ENCODE measurements at regions not wholly inside any gene's neighbourhood (a gene's known extent, or its start where the extent isn't known, plus 50 kb on each side); places are given as distances from the start of the nearest gene placed in this dataset.
"Not testable (repeated sequence)": the region's sequence is repeated elsewhere in the genome, so short reads cannot be mapped to it uniquely, and the experiment has no call there.

DNA sequence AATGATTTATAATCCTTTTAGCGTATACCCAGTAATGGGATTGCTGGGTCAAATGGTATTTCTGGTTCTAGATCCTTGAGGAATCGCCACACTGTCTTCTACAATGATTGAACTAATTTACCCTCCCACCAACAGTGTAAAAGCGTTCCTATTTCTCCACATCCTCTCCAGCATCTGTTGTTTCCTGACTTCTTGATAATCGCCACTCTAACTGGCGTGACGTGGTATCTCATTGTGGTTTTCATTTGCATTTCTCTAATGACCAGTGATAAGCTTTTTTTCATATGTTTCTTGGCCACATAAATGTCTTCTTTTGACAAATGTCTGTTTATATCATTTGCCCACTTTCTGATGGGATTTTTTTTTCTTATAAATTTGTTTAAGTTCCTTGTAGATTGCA, 264.8 kb upstream of the STXBP5 start:
- DNase-seq: not testable (repeated sequence)

DNA sequence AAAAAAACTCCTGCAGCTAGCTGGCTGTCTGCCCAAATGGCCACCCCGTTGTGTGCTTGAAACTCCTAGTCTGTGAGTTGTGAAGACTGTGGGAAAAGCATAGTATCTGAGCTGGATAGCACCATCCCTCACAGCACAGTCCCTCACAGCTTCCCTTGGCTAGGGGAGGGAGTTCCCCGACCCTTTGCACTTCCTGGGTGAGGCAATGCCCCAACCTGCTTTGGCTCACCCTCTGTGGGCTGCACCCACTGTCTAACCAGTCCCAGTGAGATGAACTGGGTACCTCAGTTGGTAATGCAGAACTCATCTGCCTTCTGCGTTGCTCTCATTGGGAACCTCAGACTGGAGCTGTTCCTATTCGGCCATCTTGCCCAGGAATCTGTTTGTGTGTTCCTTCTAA, 260.6 kb upstream of the STXBP5 start:
- DNase-seq: no peak

DNA sequence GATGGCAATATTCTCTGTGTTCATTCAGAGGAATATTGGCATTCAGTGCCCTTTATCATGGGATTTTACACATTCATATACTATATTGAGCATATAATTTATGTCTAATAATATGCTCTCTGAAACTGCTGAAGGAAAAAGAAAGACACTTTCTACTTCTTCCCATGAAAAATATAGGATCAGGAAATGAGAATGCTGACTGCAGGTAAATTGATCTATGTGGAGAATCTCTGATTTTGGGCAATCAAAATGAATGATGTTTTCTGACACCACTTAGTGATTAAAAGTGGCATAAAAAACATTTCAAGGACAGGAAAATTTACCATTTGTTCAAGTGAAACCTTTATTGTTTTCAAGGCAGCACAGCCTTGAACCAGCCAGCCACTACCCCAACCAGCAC, 260.1 kb upstream of the STXBP5 start:
- DNase-seq: no peak

DNA sequence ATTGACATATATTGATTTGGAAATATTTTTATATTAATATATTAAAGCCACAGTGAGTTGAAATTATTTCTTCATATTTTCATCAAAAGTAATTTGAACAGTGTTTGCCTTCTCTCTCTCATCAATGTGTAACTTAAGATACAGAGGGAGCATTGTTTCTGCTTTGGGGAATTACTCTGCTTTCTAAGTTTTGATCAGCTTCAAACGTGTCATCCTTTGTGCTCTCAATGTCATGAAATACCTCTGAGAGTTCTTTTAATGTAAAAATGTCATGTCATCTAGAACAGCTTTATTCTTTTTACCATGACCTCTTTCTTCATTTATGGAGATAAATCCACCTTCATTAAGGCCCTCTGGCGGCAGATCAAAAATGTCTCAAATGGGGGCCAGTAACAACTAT, 259.4 kb upstream of the STXBP5 start:
- DNase-seq: peak; percentile 2

DNA sequence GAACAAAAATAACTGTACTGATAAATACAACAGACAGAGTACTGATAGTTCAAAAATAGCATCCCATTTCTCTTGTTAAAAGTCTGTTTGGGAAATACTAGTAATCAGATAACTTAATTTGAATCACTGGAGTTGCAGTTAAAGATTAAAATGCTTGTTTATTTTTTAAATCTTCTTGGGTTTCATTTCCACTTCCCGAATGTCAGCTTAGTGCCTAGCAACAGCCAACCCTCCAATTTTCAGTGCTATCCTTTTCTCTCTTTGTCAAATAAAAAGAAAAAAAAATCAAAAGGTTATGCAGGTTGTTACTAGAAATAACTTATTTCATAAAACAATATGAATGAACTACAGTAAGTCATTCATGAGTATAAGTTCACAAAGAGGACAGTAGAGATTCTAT, 257.7 kb upstream of the STXBP5 start:
- DNase-seq: no peak

DNA sequence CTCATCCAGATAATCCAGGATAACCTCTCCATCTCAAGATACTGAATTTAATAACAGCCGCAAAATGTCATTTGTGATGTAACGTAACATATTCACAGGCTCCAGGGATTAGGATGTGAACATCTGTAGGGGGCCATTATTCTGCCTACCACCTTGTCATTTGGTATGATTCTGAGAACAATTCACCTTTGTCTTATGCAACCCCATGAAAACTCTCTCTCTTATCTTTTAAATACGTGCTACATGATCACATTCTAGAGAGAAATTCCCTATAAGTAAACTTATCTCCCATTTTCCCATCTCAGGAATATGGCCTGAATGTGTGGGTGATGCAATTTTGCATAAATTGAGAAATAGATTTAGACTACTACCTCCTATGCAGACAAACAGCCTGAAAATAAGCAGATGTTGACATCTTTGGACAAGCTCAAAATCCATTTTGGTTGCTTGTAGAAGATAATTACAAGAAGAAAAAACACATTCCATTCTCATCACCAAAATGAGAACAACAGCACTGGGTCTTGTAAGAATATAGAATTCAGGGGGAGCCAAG, 255.4 kb upstream of the STXBP5 start:
- DNase-seq: no peak

DNA sequence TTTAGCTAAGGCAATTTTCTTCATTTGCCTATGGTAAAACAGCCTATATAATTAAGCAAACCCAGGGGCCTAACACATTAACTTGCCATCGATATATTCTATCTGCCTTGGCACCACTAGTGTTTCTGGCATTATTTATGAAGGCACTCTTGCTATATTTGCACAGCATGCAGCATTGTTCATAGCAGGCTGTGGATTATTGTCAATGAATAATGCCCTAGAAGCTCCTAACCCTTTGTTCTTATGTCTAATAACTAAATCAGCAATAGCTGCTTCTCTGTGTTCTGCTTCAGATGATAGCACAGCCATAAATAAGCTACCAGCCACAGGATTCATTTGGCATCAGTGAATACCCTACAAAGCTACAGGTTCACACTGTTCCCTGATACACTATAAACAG, 254.8 kb upstream of the STXBP5 start:
- DNase-seq: no peak

DNA sequence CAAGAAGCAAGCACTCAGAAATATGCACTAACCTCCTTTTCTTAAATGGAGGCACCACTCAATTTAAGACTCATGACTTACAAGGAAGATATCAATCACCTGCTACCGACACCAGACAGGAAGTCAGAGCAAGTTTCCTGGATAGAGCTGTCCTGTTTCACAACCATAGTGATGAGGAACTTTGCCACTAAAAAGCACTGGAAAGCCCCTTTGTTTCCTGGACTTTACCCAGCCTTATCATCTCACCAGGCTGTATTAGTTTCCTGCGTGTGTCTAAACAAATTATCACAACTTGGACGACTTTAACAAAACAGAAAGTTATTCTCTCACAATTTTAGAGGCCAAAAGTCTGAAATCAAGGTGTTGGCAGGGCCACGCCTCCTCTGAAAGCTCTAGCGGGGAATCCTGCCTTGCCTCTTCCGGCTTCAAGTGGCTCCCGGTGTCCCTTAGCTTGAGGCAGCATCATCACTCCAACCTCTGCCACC, 253.8 kb upstream of the STXBP5 start:
- DNase-seq: no peak

DNA sequence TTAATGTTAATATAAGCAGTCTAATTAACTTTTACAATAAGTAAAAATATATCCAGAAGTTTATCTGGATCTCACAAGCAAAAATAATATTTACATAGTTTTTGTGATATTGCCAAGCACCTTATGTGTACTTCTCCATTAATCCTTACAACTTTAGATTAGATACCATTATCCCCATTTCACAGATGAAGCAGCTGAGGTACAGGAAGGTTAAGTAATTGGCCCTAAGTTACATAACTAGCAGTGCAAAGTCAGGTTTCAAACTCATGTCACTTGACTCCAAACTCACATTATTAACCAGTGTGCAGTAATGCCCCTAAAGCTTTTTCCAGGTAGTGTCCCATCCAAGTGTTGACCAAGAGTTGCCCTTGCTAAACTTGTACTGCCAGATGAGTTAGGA, 248.6 kb upstream of the STXBP5 start:
- no peak for DNase-seq

DNA sequence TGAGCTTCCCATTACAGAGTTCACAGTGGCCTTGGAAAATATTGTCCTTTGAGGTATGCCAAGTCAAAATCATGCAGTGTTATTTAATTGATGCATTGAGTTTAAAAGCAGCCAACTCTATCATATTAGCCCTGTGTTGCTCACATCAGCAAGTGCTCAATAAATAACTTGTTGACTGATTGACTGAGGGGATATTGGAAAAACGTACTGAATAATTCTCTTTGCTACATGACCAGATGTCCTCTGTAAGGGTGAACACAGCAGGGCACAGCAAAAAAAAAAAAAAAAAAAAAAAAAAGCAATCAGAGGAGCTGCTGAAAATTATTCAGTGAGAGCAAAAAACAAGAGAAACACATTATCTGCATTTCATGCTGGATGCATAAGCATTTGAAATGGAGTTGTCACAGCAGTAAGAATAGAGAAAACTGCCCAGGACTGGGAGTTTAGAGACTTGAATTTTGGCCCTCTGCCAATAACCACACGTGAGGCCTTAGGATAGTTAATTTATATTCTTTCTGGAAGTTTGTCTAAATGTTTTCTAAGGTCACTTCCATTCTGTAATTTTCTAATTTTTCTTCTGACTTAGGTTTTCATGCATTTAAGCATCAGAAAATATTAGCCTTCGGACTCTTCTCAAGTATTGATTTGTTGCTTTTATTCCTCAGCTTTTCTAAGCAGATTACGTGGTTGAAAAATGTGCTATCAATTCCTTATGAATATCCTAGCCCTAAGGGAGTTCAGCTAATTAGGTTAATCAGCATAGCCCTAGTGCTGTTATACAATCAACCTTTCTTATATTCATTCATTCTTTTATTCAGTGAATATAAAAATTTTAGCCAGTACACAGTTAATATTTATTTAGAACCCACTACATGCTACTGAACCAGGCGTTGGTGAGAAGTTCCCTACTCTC, 246.8 kb upstream of the STXBP5 start:
- DNase-seq: no peak

DNA sequence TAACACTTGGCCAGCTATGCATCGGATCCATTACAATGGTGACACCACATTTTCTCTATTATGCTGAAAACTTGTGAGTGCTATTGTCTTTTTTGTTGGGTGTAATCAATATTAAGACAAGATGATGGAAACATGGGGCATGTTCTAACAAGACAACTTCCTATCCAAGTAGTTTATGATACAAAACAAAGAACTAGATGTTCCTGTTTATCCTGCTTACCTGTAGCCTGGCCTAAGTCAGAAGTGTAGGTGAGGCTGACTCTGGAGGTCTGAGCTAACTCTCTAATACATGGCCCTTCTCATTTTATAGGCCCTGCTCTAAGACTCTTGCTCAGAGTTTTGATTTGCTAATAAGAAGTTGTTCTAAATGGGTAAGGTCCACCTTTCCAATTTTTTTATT, 242.4 kb upstream of the STXBP5 start:
- DNase-seq: no peak

DNA sequence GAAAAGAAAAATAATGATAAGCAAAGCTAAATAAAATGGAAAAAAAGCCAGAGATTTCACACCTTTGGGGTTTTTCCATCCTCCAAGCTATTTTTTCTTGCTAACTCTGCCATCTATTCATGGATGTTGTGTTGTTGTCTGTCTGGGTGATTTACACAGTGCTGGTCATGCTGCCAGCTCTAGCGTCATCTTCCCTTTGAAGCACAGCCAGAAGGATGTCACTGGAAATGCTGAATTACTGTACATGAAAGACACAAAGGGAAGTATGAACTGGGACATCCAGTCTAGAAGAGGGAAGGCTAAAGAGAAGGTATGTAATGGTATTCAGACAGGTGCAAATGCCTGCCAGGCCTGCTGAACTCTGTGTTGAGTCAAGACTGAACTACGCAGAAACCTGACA, 241.9 kb upstream of the STXBP5 start:
- no peak for DNase-seq

DNA sequence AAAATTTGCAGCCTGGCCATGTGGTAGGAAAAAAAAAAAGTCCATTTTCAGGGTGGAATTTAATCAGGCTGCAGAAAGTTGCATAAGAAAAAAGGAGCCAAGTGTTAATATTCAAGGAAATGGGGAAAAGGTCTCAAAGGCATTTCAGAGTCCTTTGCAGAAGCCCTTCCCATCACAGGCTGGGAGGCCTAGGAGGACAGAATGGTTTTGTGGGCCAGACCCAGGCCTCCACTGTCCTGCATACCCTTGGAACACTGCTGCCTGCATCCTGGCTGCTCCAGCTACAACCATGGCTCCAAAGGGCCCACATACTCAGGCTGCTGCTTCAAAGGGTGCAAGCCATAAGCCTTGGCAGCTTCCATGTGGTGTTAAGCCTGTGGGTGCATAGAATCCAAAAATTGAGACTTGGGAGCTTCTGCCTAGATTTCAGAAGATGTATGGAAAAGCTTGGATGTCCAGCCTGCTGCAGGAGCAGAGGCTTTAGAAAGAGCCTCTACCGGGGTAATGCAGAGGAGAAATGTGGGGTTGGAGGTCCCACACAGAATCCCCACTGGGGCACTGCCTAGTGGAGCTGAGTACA, 239.0 kb upstream of the STXBP5 start:
- no peak for DNase-seq

DNA sequence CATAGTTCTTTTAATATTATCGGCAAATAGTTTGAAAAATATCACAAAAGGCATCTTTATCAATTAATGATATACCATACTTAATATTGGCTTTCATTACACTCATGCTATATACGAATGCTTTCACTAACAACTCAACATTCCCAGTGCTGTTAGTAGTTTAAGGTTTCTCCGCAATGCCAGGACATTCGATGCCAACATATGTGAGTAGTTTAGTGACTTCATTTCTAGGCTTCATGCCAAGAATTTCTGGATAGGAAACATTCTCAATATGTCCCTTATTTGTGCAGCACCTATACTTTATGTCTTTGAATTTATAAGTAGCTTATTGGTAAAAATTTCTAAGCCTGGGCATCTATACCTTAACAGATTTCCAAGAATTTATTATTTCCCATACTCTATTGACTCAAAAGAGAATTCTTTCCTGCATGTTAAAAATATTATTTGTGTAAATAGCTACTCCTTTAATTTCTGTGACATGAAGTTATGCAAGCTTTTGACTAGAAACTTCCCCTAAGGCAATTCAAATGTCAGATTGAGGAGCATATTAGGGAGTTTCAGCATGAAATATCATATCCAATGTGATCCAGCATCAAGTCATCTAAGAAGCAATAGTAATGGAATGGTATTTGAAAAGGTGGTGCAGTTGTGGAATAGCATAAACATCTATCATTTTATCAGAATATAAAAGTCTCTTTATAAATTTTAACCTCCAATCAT, 236.0 kb upstream of the STXBP5 start:
- no peak for DNase-seq

DNA sequence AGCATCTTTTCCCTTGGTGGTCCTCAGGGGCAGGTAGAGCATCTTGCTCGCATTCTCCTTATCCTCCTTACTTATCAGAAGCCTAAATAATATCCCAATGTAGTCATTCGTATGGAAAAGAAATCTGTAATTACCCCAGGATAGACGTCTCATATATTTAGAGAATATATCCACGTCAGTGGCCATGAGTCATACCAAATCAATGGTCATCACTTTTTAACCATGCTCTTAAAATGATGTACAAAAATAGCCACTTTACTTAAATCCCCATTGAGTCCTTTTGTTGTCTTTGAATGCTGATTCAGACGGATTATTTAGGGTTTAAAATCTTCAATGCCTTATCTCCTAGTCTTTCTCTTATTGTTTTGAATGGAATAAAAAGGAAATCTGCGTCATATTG, 231.7 kb upstream of the STXBP5 start:
- no peak for DNase-seq

DNA sequence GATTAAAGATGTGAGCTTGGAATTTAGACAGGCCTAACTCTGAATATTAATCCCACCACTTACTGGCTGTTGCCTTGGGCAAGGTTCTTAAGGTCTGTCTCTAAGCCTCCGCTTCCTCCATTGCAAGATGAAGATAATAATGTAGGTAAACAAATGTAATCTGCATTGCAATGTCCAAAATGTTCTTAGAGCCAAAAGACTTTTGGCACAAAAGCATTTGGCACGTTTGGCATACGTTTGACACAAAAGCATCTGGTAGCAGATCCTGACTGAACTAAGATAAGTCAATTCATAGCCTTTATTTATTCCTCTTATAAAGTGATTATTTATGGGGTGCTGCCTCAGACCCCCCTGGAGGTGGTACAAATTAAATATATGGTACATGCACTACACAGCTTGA, 229.9 kb upstream of the STXBP5 start:
- no peak for DNase-seq

DNA sequence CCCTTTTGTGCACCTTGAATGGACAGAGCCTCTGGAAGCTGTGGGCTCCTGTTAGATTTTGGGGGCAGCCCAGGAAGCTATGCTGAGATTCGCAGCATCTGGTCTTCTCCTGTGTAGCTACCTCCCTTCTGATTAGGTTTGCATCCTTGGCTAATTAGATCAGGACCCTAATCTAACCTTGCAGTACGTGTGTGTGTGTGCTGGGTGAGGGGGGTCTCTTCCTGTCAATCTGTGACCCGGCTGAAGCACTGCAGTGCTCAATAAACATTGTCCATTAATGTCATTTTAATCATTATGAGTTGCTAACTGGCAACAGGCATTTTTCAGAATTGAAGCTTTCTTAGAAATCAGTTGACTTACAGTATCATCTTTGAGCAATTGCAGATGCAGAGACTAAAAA, 229.1 kb upstream of the STXBP5 start:
- DNase-seq: no peak

DNA sequence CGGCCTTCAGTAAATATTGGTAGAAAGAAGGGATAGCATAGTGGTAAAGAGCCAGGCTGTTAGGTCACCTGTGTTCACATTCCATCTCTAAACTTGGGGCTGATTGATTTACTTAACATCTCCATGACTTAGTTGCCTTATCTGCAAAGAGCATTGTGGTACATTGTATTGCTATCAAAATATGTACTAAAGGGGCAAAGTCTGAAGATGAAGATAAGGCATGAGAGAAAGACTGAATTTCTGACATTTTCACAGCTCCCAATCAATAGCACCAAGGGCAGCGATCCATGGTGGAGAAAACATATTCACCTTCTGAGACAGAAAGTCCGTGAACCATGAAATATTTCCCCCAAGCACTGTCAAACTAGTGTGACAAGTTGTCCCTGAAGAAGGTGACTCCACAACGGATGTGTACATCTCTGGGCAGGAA, 223.3 kb upstream of the STXBP5 start:
- DNase-seq: no peak

DNA sequence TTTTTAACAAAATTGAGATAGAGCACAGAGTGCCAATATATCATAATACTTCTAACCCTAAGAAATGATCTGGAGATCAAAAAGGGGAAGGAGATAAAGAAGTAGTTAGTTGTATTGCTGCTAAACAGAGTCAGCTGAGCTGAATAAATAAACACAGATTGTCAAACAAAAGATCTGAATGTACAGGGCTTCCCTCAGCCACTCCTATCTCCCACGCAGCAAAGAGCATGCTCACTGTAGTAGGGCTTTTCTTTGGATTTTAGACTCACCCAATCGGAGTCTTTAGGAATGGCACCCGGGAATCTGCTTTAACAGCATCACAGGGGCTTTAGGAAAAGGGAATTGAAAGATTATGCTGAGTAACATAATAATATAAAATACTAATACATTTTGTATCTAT, 222.2 kb upstream of the STXBP5 start:
- DNase-seq: no peak

DNA sequence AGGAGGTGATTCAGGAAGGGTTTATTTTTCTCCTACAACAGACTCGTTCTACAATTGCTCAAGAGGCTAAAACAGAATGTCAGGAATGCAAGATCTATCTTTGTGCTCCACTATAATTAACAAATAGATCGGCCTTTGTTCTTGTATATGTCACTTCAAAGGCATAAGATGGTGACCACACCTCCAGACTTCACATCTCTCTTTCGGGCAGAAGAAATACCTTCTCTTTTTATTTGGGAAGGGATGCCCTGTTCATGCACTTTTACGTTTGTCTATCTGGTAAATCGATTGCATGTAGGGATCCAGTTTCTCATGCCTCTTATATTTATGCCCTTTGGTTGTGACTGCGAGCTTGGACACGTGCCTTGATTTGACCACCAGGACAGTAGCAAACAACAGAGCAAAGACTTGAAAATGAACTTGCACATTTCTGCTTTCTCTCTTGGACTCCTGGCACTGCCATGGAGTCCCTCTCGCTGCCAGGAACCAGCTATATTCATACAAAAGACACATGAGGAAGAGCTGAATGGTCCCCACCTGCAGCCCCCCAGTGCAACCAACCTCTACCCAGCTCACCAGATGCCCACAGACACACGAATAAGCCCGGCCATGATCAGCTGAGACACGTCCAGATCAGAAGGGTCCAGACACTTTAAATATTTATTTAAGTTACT, 219.8 kb upstream of the STXBP5 start:
- no peak for DNase-seq

DNA sequence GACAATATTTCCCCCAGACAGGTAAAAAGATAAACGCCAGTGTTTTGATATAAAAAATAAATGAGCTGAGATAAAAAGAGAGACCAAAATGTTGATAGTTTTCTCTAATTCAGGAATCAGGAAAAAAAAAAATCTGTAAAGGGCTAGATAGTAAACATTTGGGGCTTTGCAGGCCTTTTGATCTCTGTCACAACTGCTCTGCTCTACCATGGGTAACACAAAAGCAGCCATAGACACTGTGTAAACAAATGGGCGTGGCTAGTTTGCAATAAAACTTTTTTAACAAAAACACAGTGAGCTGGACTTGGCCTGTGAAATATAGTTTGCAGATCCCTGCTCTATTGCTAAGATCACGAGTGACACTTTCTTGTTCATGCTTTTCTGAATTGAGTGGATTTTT, 219.1 kb upstream of the STXBP5 start:
- DNase-seq: no peak

DNA sequence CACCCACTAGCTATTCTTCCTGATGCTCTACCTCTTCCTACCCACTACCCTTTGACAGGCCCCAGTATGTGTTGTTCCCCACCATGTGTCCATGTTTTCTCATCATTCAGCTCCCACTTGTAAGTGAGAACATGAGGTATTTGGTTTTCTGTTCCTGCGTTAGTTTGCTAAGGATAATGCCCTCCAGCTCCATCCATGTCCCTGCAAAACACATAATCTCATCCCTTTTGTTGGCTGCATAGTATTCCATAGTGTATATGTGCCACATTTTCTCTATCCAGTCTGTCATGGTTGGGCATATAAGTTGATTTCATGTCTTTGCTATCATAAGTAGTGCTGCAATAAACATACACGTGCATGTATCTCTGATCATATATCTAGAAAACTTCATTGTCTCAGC, 218.3 kb upstream of the STXBP5 start:
- DNase-seq: no peak

DNA sequence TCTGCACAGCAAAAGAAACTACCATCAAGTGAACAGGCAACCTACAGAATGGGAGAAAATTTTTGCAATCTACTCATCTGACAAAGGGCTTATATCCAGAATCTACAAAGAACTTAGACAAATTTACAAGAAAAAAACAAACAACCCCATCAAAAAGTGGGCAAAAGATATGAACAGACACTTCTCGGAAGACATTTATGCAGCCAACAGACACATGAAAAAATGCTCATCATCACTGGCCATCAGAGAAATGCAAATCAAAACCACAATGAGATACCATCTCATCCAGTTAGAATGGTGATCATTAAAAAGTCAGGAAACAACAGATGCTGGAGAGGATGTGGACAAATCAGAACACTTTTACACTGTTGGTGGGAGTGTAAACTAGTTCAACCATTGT, 216.3 kb upstream of the STXBP5 start:
- DNase-seq: not testable (repeated sequence)
